Fibroblast of pulmonary artery (primary cell): ENCODE measurements at regions not wholly inside any gene's neighbourhood (a gene's known extent, or its start where the extent isn't known, plus 50 kb on each side); places are given as distances from the start of the nearest gene placed in this dataset.

Source experiments
- DNase-seq: peaks from one replicate; pipeline ENCODE4 v3.0.0-alpha.2; 2010; ENCODE audit warnings: low read depth
- H3K4me3 ChIP-seq: replicated peaks from 2 replicates; pipeline ENCODE4 v1.5.1; 2011; ENCODE audit warnings: low read depth, mild to moderate bottlenecking, control low read depth, low read length, moderate library complexity
- CTCF ChIP-seq: IDR thresholded peaks from 2 replicates; pipeline ENCODE4 v1.5.1; 2011; ENCODE audit warnings: mild to moderate bottlenecking, control low read depth, low read length, inconsistent platforms; ENCODE audit errors: missing control alignments

- no peak for DNase-seq
- no peak for TF ChIP-seq CTCF
- H3K4me3 ChIP-seq: no peak overlapping the region
Measured at GRCh38 chr10:53123311-53123710, 350.7 kb upstream of the MBL2 start.

DNA sequence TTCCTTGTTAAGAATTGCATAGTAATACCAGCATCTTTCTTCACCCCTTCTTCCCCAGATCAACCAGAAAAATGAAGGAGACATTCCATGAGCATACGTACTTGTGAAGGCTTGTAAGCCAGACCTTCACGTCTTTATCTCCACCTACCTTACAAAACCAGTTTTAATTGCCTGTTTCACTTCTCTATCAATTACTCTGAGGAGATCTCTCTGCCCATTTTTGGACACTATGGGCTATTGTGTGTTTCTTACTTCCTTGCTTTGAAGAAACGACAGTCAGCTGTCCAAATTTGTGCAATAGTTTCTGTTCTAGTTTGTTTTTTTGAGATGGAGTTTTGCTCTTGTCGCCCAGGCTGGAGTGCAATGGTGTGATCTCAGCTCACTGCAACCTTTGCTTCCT, 349.7 kb upstream of the MBL2 start:
- no peak for DNase-seq
- no peak overlapping the region for H3K4me3 ChIP-seq
- TF ChIP-seq CTCF: no peak

DNA sequence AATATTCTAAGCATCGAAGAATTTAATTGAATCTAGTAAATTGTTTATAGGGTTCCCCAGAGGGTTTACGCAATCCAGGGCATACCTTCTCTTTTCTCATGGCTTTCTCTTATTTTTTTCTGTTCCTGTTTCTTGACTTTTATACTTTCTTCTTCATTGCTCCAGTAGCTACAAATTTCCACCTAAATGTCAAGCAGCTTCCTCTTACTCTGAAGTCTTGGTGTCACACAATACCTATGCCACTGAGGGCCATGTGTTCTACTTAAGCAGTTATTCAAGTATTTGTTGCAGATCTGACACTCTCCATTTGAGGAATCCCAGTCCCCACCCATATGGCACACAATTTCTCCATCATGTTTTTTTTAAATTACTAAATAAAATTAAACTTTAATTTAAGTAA, 343.1 kb upstream of the MBL2 start:
- no peak for DNase-seq
- TF ChIP-seq CTCF: no peak
- H3K4me3 ChIP-seq: no peak overlapping the region

DNA sequence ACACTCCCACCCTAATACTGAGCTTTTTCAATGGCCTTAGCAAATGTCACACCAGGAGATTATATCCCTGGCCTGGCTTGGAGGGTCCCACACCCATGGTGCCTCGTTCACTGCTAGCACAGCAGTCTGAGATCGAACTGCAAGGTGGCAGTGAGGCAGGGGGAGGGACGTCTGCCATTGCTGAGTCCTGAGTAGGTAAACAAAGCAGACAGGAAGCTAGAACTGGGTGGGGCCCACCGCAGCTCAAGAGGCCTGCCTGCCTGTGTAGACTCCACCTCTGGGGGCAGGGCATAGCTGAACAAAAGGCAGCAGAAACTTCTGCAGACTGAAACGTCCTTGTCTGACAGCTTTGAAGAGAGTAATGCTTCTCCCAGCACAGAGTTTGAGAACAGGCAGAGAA, 338.9 kb upstream of the MBL2 start:
- no peak for TF ChIP-seq CTCF
- DNase-seq: no peak
- no peak overlapping the region for H3K4me3 ChIP-seq

DNA sequence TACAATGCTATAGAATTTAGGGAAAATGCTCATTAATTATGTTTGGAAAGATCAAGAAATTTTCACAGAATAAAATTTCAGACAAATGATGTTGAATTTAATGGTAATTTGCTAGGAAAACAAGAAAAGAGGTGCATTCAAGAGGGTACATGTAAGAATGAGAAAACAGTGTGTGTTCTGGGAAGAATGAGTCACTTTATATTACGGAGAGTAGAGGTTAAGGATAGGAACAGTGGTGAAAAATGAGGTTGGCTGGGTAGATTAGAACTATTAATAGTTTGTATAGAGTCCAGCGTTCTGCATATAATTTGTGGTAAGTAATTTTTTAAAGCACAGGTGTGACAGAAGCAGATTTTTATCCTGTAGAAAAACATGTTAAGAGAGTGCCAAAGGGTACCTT, 336.7 kb upstream of the MBL2 start:
- H3K4me3 ChIP-seq: no peak overlapping the region
- no peak for DNase-seq
- no peak for TF ChIP-seq CTCF

GRCh38 chr10:53108317-53108934, 335.8 kb upstream of the MBL2 start:
- no peak for TF ChIP-seq CTCF

GRCh38 chr10:53107711-53108110, 335.1 kb upstream of the MBL2 start:
- DNase-seq: no peak

More at GRCh38 chr10:53108317-53108934, 335.8 kb upstream of the MBL2 start:
- DNase-seq: no peak
- no peak overlapping the region for H3K4me3 ChIP-seq

More at GRCh38 chr10:53107711-53108110, 335.1 kb upstream of the MBL2 start:
- no peak for TF ChIP-seq CTCF
- no peak overlapping the region for H3K4me3 ChIP-seq
